Right forelimb (tissue), 1 donor: ENCODE measurements at regions not wholly inside any gene's neighbourhood (a gene's known extent, or its start where the extent isn't known, plus 50 kb on each side); places are given as distances from the start of the nearest gene placed in this dataset.

Experiments used
- DNase-seq: peaks from one replicate; pipeline ENCODE4 v3.0.0-alpha.2; 2018

- no peak for DNase-seq
These were observed 760.9 kb downstream of the KCNJ18 start for GRCh38 chr17:22453181-22453580.

DNA sequence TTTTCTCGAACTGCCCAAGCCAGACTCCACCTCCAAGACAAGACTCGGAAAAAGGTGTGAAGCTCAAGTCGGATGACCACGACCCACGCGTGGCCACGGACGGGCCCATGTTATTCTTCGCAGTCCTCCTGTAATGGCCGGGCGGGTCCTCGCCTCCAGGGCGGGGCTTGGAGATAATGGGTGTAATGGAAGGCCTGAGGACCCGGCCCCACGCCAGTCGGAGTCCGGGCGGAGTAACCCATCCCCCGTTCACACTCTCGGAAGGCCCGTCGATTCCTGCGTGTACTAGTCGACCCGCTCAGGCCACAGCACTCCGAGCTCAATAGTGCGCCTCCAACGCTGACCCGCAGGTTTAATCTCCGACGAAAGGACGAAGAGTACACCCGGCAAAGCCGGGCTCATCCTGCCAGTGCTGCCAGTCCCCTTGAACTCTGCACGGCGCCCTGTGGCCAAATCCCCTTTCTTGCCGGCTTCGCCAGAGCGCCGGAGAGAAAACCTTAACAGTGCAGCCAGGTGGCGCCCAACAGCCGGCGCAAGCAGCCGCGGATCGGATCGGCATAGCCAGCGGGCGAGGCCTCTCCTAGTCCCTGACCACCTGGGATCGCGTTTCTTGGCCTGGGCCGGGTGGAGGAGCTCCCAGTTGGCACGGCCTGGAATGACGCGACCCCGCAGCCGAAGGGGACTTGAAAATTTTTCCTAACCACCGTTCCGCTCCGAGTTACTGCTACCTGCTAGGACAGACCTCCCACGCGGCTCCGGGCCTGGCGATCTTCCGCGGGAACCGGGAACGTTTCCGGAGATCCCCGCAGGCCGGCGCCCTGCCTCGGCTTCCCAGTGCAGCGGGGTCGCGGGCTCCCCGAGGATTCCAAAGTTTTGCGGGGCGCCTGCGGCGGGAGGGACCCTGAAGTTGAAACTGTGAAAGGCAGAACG, 762.0 kb downstream of the KCNJ18 start:
- no peak for DNase-seq

- DNase-seq: no peak
These were observed 767.1 kb downstream of the KCNJ18 start for GRCh38 chr17:22459331-22459952.

DNA sequence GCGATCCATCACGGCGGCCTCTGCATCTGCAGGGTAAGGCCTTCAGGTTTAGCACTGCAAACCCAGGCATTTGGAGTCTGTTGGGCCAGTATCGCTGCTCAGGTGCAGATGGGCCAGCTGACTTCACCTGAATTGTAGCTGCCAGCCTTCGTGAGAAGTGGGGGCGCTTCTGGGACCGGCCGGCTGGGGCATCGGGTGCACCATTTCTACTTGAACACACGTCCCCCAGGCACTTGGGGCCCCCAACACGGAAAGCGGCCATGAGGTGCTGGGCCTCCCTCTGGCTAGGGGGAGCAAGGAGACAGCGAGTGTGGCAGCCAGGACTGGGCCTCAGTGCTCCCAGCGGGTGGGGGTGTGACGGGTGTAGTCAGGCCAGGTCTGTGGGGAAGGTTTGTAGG, 767.6 kb downstream of the KCNJ18 start:
- DNase-seq: no peak

DNA sequence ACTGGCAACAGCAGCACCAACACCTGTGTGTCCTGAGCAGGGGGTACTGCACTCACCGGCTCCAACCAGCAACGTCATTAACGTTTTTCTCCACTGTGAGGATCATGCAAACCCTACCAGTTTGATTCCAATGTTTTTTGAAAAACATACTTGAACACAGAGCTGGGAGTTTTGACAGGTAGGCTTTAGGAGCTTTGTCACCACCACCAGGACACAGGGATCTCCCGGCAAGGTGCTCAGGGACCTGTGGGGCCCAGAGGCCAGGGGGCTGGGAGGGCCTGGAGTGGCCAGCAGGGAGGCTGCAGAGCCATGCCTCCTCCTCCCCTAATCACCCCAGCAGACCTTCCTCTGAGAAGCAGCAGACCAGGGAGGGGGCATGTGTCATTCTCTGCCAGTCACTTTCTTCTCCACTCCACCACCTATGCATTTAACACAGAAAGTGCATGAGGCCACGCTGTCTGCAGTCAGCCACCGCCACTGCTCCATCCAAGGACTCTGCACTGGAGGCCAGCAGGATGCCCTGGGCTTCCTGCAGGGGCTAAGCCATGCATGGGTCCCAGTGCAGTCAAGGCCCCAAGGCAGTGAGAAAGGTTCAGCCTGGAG, 768.2 kb downstream of the KCNJ18 start:
- no peak for DNase-seq

DNA sequence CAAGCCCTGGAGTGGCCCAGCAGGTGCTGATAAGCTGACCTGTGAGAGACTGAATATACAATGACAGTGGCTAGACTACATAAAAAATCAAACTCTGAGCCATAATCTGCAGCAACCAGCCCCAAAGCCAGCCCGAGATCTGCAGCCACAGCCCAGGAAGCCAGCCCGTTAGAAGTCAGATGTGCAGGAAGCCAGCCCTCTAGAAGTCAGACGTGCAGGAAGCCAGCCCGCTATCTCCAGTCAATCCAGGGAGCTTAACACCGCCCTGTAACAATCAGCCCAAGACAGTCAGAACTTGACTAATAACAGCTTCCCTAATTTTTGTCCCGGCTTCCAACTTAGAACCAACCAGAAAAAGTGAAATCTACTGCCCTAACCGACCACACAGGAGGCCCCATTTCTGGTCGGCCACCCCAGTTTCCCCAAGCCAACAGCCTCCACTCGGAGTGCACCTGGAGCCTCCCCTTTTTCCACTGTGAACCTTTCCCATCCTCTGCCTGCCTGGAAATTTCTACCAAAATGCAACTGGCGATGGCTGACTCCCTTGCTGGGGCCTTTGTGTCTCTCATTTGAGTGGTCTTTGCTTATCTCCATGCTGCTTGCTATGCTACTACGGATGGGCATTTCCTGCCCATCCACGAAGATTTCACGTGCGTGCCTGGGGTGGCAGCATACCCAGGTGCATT, 769.3 kb downstream of the KCNJ18 start:
- DNase-seq: no peak

GRCh38 chr17:22462461-22462860, 770.1 kb downstream of the KCNJ18 start:
- DNase-seq: no peak

DNA sequence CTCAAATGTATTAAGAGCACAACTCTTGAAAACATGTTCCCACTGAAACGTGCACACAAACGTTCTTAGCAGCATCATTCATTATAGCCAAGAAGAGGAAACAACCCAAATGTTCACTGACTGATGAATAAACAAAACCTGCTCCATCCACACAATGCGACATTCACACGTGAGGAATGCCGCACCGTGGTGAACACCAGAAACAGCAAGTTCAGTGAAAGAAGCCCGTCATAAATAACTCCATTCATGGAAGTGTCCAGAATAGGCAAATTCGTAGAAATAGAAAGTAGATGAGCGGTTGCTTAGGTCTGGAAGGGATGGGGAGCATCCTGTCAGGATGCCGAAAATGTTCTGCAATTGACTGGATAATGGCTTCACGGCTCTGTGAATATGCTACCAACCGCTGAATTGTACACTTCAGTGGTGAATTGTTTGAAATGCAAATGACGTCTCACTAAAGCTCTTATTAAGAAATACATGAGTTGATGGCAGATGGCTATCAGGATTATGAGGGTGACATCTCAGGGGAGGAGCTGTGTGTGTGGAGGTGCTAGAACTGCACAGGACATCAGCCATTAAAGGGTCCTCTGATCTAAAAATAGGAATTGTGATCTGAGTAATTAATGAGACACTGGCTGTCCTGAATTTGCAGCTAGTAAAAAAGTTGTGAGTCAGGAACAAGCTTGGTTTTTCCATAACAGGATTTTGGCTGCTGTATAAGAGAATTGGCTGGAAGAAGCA, 771.0 kb downstream of the KCNJ18 start:
- no peak for DNase-seq

DNA sequence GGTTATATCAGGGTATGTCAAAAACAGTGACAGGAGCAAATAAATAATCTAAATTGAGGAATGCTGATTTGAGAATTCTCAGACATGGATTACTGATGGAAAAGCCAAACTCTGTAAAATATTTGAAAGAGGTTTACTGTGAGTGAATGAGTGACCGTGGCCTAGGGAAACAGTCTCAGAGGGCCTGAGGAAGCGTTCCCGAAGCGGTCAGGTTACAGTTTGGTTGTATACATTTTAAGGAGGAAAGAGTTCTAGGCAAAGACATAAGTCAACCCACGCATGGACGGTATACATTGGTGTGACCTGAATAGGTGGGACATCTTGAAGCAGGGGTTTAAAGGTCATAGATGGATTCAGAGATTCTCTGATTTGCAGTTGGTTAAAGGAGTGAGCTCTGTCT, 771.7 kb downstream of the KCNJ18 start:
- DNase-seq: no peak

GRCh38 chr17:22467720-22468119, 775.4 kb downstream of the KCNJ18 start:
- DNase-seq: no peak

- no peak for DNase-seq
These were observed 777.0 kb downstream of the KCNJ18 start for GRCh38 chr17:22469101-22469880.

DNA sequence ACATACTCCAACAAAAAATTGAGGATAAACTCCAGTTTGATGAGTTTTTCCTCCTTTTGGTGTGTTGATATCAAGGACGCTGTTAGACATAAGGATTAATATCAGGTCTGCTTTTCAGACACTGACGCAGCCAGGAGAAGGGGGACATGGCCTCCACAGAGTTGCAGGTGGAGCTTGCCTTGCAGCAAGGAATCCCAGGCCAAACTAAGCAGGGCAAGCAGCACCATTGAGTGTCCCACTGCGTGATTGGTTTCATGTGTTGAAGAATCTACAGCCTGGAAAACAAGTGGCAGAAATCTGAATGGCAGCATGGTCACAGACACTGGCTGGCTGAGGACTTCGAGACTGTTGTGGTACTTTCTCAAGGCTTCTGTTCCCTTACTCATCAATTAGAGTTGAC, 777.6 kb downstream of the KCNJ18 start:
- no peak for DNase-seq

DNA sequence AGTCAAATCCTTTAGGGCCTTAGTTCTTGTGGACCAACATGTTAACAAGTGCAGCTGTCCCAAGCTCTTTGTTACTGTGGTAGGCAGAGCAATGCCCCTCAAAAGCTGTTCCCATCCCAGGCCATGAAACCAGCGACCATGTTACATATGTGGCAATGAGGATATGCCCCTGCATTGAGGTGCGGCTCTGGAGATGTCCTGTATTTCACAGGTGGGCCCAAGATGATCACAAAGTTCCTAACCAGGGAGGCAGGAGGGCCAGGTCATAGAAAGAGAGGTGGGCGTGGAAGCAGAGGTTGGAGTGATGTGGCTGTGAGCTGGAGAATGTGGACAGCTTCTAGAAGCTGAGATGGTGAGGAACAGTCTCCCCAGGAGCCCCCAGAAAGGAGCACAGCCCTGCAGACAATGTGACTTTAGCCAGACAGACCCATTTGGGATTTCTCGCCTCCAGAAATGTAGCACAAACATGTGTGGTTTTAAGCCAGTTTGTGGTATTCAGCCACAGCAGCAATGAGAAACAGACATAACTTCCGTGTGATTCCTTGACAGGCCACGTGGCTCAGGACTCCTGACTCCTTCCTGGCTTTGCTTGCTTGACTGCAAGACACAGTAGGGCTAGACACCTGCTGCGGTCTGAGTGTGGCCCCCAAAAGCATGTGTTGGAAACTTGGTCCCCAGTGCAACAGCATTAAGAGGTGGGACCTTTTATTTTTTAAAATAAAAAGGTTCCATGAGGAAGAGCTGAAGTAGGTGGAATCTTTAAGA, 778.3 kb downstream of the KCNJ18 start:
- no peak for DNase-seq

- DNase-seq: no peak
These were observed 792.5 kb downstream of the KCNJ18 start for GRCh38 chr17:22484826-22485225.

GRCh38 chr17:22490399-22490798, 798.1 kb downstream of the KCNJ18 start:
- DNase-seq: no peak

DNA sequence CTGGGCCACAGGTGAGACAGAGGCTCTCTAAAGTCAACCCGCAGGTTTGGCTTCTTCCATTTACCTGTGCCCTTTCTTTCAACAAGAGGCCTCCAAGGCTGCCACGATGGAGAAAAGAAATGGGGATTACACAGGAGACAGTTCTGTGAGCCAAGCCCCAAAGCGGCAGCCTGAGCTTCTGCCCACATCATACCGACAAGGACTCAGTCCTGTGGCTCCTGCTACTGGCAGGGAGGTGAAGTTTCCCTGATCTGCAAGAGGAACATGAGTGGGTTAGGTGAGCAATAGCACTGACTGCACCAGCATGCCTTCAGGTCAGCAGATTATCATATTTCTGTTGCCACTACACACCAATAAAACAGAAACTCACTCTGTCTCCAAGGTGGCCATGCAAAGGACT, 800.0 kb downstream of the KCNJ18 start:
- DNase-seq: no peak

- DNase-seq: no peak
These were observed 804.1 kb downstream of the KCNJ18 start for GRCh38 chr17:22496450-22496849.

DNA sequence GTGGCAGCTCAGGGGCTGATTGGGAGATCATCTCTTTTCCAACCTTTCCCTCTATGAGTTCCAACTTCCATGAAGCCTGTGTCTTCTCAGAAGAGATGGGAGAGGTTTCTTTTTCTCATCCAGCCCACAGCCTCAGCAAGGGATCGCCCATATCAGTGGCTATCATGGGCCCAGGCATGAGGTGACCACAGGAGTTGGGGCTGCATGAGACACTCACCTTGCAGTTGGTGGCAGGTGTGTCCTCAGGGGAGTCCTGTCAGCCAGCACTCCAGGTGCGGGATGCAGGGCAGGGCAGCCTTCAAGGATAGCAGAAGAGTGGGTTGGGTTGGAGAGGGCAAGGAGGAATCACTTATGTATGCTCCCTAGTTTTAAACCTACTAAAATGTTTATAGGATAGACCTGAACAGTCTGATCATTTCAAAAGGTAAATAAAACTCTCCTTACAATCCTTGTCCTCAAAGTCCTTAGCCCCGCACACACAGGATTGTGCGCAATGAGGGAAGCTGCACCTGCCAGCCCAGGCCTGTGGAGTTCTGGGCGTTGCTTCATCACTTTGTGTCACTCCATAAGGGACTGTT, 811.1 kb downstream of the KCNJ18 start:
- no peak for DNase-seq

DNA sequence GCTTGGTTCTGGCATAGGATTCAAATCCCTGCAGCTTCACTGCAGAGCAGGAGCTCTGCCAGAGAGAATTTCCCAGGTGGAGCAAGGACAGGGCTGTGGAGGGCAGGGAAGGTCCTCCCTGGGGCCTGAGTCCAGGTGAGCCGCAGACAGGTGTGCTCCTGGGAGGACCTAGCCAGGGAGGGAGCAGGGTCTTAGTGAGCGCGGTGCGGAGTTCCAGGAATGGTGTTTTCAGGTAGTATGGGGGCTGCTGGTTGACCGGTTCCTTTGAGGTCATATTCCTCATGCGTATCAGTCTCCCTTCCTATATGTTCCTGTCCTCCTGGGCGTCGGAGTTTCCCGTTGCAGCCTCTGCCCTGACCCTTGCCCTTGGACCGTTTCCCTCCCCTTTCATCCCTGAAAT, 813.3 kb downstream of the KCNJ18 start:
- no peak for DNase-seq

DNA sequence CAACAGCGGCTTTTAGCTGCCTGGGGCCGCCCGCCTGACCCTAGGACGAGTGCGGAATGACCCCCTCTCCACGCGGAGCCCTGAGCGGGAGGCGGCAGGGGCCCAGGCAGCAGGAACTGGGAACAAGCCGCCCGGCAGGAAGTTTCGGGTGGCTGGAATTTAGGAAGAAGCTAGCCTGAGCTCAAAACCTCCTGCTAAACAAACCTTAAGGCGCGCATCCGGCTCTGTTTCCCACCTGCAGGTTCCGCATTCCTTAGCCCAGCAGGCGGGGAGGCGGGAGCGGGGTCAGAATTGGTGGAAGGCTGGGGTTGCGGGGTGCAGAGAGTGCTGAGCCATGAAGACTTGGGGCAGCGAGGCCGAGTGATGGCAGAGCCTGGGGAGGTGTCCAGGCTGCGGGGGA, 813.9 kb downstream of the KCNJ18 start:
- DNase-seq: no peak

GRCh38 chr17:22506861-22507260, 814.5 kb downstream of the KCNJ18 start:
- no peak for DNase-seq
